Fibroblast of lung (primary cell): ENCODE measurements at regions not wholly inside any gene's neighbourhood (a gene's known extent, or its start where the extent isn't known, plus 50 kb on each side); places are given as distances from the start of the nearest gene placed in this dataset.
A peak's percentile ranks its signal among the peaks of the same experiment; 100 is the strongest.

Experiments used
- DNase-seq, 2 donors: peaks; one replicate each; pipeline versions ENCODE4 v3.0.0 to v3.0.0-alpha.2; 2010; ENCODE audit warnings: low read depth in 2 of 2
- H2AFZ ChIP-seq: 2 replicates; pipeline ENCODE4 v1.5.1; 2012; ENCODE audit warnings: low read length, control low read depth, inconsistent platforms
- H3K27ac ChIP-seq: 2 replicates; pipeline ENCODE4 v1.5.1; 2011; ENCODE audit warnings: low read length, control low read depth; ENCODE audit not compliant: insufficient read depth
- H3K27me3 ChIP-seq: 2 replicates; pipeline ENCODE4 v1.5.1; 2011; ENCODE audit warnings: mild to moderate bottlenecking, low read length; ENCODE audit not compliant: control insufficient read depth, insufficient read depth
- H3K36me3 ChIP-seq: 2 replicates; pipeline ENCODE4 v1.5.1; 2011; ENCODE audit warnings: low read length; ENCODE audit not compliant: control insufficient read depth, insufficient read depth
- H3K4me1 ChIP-seq: 2 replicates; pipeline ENCODE4 v1.5.1; 2011; ENCODE audit warnings: low read length; ENCODE audit not compliant: control insufficient read depth, insufficient read depth; ENCODE audit errors: extremely low read depth
- H3K4me2 ChIP-seq: 2 replicates; pipeline ENCODE4 v1.5.1; 2011; ENCODE audit warnings: low read length, control low read depth; ENCODE audit not compliant: insufficient read depth; ENCODE audit errors: extremely low read depth
- H3K4me3 ChIP-seq, 4 experiments: fragments of 200-600 bp in 1 of 4; sonication (generic) in 1 of 4; replicated peaks in 1 of 4; 2 replicates each; pipeline ENCODE4 v1.5.1; 2011 to 2016; ENCODE audit warnings: low read length in 4 of 4, low read depth in 3 of 4, mild to moderate bottlenecking in 3 of 4, control low read depth in 2 of 4, inconsistent platforms in 1 of 4, mixed read lengths in 1 of 4; ENCODE audit not compliant: insufficient read depth in 1 of 4; ENCODE audit errors: control extremely low read depth in 1 of 4
- H3K79me2 ChIP-seq: 2 replicates; pipeline ENCODE4 v1.5.1; 2012; ENCODE audit warnings: mild to moderate bottlenecking, low read length, inconsistent platforms; ENCODE audit not compliant: control insufficient read depth, insufficient read depth
- H3K9ac ChIP-seq: 2 replicates; pipeline ENCODE4 v1.5.1; 2011; ENCODE audit warnings: mild to moderate bottlenecking, low read length, control low read depth; ENCODE audit not compliant: insufficient read depth
- H3K9me3 ChIP-seq: 2 replicates; pipeline ENCODE4 v1.5.1; 2012; ENCODE audit warnings: low read depth, low read length; ENCODE audit not compliant: control insufficient read depth, insufficient read depth
- H4K20me1 ChIP-seq: 2 replicates; pipeline ENCODE4 v1.5.1; 2011; ENCODE audit warnings: low read length; ENCODE audit not compliant: control insufficient read depth, insufficient read depth; ENCODE audit errors: extremely low read depth
- CTCF ChIP-seq, 2 donors: IDR thresholded peaks in 1 of 2; conservative IDR thresholded peaks in 1 of 2; 1 replicate in 1 of 2; 2 replicates in 1 of 2; pipeline ENCODE4 v1.5.1; 2011 to 2012; ENCODE audit warnings: low read length in 2 of 2, control low read depth in 1 of 2, inconsistent platforms in 1 of 2, low read depth in 1 of 2, mild to moderate bottlenecking in 1 of 2
- EZH2 ChIP-seq: IDR thresholded peaks from 2 replicates; pipeline ENCODE4 v1.5.1; 2012; ENCODE audit warnings: low read length, control low read depth, mild to moderate bottlenecking; ENCODE audit errors: missing control alignments

- no peak overlapping the region for H2AFZ ChIP-seq
- no peaks in the 10 kb centered on the region for H4K20me1 ChIP-seq
- no peaks in the 10 kb centered on the region for H3K4me1 ChIP-seq
- peak in 1 of 2 donors; percentile 11 for DNase-seq
- H3K79me2 ChIP-seq = no peaks in the 10 kb centered on the region
- no peak overlapping the region for H3K4me2 ChIP-seq
- H3K9me3 ChIP-seq = no peaks in the 10 kb centered on the region
- no peak for TF ChIP-seq EZH2
- TF ChIP-seq CTCF (conservative IDR thresholded peaks at IDR 0.05 in 1 of 2, IDR thresholded peaks at IDR 0.05 in 1 of 2; ENCODE audit: low read depth in 1 of 2, low read length in 2 of 2) = no peak
- no peak overlapping the region for H3K4me3 ChIP-seq
- no peak overlapping the region for H3K27ac ChIP-seq
- H3K27me3 ChIP-seq = no peaks in the 10 kb centered on the region
- H3K9ac ChIP-seq = no peak overlapping the region
- H3K36me3 ChIP-seq = no peaks in the 10 kb centered on the region
These were observed 525.1 kb upstream of the ROBO2 start for GRCh38 chr3:76514836-76515235.

GRCh38 chr3:76523337-76523736, 516.6 kb upstream of the ROBO2 start:
- no peaks in the 10 kb centered on the region for H3K36me3 ChIP-seq
- no peak for TF ChIP-seq EZH2
- TF ChIP-seq CTCF (conservative IDR thresholded peaks at IDR 0.05 in 1 of 2, IDR thresholded peaks at IDR 0.05 in 1 of 2; ENCODE audit: low read depth in 1 of 2, low read length in 2 of 2) = no peak
- DNase-seq = no peak
- no peaks in the 10 kb centered on the region for H3K9me3 ChIP-seq
- no peaks in the 10 kb centered on the region for H3K79me2 ChIP-seq
- no peak overlapping the region for H3K4me2 ChIP-seq
- H3K27me3 ChIP-seq = no peaks in the 10 kb centered on the region
- H2AFZ ChIP-seq = no peak overlapping the region
- no peak overlapping the region for H3K27ac ChIP-seq
- H3K4me3 ChIP-seq = no peak overlapping the region
- no peaks in the 10 kb centered on the region for H3K4me1 ChIP-seq
- H4K20me1 ChIP-seq = no peaks in the 10 kb centered on the region
- no peak overlapping the region for H3K9ac ChIP-seq

GRCh38 chr3:76525726-76526125, 514.2 kb upstream of the ROBO2 start:
- no peaks in the 10 kb centered on the region for H3K36me3 ChIP-seq
- H2AFZ ChIP-seq = no peak overlapping the region
- H3K9me3 ChIP-seq = no peaks in the 10 kb centered on the region
- H3K9ac ChIP-seq = no peak overlapping the region
- no peak for TF ChIP-seq CTCF (conservative IDR thresholded peaks at IDR 0.05 in 1 of 2, IDR thresholded peaks at IDR 0.05 in 1 of 2; ENCODE audit: low read depth in 1 of 2, low read length in 2 of 2)
- TF ChIP-seq EZH2 = no peak
- H3K4me1 ChIP-seq = no peaks in the 10 kb centered on the region
- H3K27me3 ChIP-seq = no peaks in the 10 kb centered on the region
- no peaks in the 10 kb centered on the region for H3K79me2 ChIP-seq
- no peak for DNase-seq
- no peaks in the 10 kb centered on the region for H4K20me1 ChIP-seq
- no peak overlapping the region for H3K4me3 ChIP-seq
- H3K4me2 ChIP-seq = no peak overlapping the region
- no peak overlapping the region for H3K27ac ChIP-seq
